HUES6 (cell line): ENCODE measurements at regions not wholly inside any gene's neighbourhood (a gene's known extent, or its start where the extent isn't known, plus 50 kb on each side); places are given as distances from the start of the nearest gene placed in this dataset.

Experiments used
- H3K27ac ChIP-seq: 2 replicates; pipeline ENCODE4 v1.7.0; 2013; ENCODE audit warnings: low read depth, mild to moderate bottlenecking, low read length, inconsistent platforms
- H3K27me3 ChIP-seq: 2 replicates; pipeline ENCODE4 v1.6.1; 2013; ENCODE audit warnings: low read length; ENCODE audit not compliant: control insufficient read depth, insufficient read depth
- H3K36me3 ChIP-seq: 2 replicates; pipeline ENCODE4 v1.6.1; 2013; ENCODE audit warnings: low read length; ENCODE audit not compliant: control insufficient read depth, insufficient read depth
- H3K4me1 ChIP-seq: 2 replicates; pipeline ENCODE4 v1.6.1; 2013; ENCODE audit warnings: low read length; ENCODE audit not compliant: control insufficient read depth, insufficient read depth
- H3K4me3 ChIP-seq: 2 replicates; pipeline ENCODE4 v1.5.1; 2013; ENCODE audit warnings: low read depth, low read length
- H3K9ac ChIP-seq: one replicate; pipeline ENCODE4 v1.6.1; 2013; ENCODE audit warnings: mild to moderate bottlenecking, low read length
- H3K9me3 ChIP-seq: 2 replicates; pipeline ENCODE4 v1.6.1; 2013; ENCODE audit warnings: low read depth, low read length; ENCODE audit not compliant: control insufficient read depth, insufficient read depth

DNA sequence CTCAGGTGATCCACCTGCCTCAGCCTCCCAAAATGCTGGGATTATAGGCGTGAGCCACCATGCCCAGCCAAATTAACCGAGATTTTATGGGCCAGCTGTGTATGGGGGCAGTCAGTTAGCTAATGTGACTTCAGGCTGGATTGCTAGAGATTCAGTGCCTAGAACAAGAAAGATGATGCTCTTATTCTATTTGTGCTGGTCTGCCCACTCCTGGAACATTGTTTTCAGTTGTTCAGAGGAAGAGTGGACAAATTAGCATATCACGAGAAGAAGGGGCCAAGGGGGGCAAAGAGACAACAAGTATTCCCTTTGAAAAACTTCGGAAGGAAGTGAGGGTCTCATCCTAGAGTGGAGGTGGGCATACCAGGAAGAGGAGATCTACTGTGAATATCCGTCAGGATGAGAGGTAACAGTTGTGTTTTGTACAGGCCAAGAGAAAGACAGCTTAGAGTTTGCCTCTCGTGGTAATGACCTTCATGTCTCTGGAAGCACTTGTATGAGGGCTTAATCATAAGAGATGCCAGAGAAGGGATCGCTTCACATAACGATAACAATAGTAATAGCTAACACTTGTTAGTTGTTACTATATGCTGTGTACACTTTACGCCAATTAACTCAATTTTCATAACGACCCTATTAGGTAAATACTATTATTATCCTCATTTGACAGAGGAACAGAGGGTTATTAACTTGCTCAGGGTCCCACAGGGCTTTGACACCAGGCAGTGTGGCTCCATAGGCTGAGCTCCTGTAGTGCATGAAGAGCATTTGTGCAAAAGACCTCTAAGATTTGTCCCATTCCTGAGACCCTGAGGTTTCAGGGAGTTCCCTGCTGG, 138.3 kb downstream of the DDX1 start:
- Histone ChIP-seq H3K36me3 (no peaks in the 10 kb centered on the region), H3K4me1 (peaks cover 20% of the 10 kb centered on the region; the same call in 1 of the 2 replicates), H3K9ac (no peak overlapping the region), H3K27me3 (peaks cover 15% of the 10 kb centered on the region; the same call in 1 of the 2 replicates), H3K9me3 (no peaks in the 10 kb centered on the region), H3K4me3 (no peak overlapping the region), H3K27ac (no peak overlapping the region)

DNA sequence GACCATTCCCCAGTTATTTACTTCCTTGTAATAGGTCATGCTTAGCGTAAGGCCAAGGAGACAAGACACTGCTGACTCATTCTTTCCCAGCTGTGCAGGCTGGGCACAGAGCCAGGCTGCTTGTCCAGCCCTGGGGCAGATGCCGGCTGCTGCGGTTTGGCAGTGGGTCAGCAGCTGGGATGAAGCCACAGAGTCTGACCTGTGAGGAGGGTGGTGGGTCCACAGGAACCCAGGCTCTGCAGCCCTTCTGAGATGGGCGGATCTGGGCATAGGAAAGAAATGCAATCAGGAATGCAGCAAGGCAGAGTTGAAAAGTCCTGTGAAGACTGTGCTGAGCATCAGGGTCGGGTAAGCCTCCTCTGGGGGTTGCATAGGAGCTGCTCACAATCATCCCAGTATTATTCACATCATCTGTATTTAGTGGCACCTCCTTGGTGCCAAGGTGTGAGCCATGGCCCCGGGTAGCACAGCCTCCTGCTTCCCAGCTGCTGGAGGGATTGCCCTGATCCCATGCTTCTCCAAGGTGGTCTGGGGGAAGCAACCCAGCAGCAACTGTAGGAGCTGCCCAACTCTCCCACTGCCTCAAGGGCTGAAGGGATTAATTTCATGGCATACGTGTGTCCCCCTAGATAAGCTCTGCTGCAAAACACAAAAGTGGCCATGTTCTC, 139.0 kb downstream of the DDX1 start:
- H3K36me3 ChIP-seq = no peaks in the 10 kb centered on the region
- H3K27ac ChIP-seq = no peak overlapping the region
- peaks cover 15% of the 10 kb centered on the region; the same call in 1 of the 2 replicates for H3K27me3 ChIP-seq
- H3K9me3 ChIP-seq = no peaks in the 10 kb centered on the region
- no peak overlapping the region for H3K9ac ChIP-seq
- H3K4me1 ChIP-seq = peaks cover 27% of the 10 kb centered on the region; the same call in 1 of the 2 replicates
- no peak overlapping the region for H3K4me3 ChIP-seq

DNA sequence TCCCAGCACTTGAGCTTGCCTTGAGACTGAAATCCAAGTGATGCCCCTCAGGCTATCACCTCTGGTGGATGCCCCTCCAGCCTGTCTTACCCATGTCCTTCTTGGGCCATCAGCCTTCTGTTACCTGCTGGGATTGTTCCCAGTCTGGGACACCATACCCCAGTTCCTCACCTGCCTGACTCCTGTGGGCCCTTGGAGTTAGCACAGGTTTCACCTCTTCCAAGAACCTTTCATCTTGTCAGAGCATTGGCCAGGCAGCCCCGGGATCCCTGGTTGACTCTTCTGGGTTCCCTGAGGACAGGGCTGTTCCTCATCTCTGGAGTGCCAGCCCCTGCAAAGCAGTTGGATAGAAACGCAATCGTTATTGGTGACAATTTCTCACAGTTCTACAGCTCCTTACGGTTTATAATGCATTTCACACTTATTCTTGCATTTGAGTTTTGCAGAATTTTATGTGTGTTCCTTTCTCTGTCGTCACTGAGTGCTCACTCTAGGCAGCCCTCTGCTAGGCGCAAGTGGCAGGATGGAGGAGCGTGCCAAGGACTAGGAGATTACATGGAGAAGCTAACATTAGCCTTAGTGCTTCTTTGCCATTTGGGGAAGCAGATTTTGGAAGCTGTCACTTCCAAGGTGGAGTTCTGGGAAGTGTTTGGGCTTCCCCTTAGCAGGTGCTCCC, 139.7 kb downstream of the DDX1 start:
- peaks cover 30% of the 10 kb centered on the region; the same call in 1 of the 2 replicates for H3K4me1 ChIP-seq
- H3K27me3 ChIP-seq = peaks cover 15% of the 10 kb centered on the region; the same call in 1 of the 2 replicates
- no peak overlapping the region for H3K27ac ChIP-seq
- H3K36me3 ChIP-seq = no peaks in the 10 kb centered on the region
- no peak overlapping the region for H3K4me3 ChIP-seq
- no peaks in the 10 kb centered on the region for H3K9me3 ChIP-seq
- no peak overlapping the region for H3K9ac ChIP-seq

DNA sequence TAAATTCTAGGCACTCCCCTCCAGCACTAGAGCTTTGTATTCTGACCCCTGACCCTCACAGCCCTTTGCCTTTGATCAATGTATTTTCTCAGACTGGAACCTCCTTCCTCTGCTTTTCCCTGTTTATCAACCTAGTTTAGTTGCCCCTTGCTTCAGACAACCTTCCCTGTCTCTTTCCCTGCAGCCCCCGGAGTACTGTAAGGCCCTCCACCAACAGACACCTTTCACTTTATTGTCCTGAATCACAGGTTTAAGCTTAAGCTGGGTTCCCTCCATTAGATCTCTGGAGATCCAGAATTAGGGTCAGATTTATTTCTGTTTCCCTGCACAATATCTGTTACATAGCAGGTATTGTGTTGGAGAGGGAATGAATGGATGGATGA, 140.2 kb downstream of the DDX1 start:
- no peak overlapping the region for H3K27ac ChIP-seq
- peaks cover 33% of the 10 kb centered on the region; the same call in 1 of the 2 replicates for H3K4me1 ChIP-seq
- no peaks in the 10 kb centered on the region for H3K36me3 ChIP-seq
- H3K27me3 ChIP-seq = peaks cover 15% of the 10 kb centered on the region; the same call in 1 of the 2 replicates
- H3K4me3 ChIP-seq = no peak overlapping the region
- H3K9ac ChIP-seq = no peak overlapping the region
- no peaks in the 10 kb centered on the region for H3K9me3 ChIP-seq

DNA sequence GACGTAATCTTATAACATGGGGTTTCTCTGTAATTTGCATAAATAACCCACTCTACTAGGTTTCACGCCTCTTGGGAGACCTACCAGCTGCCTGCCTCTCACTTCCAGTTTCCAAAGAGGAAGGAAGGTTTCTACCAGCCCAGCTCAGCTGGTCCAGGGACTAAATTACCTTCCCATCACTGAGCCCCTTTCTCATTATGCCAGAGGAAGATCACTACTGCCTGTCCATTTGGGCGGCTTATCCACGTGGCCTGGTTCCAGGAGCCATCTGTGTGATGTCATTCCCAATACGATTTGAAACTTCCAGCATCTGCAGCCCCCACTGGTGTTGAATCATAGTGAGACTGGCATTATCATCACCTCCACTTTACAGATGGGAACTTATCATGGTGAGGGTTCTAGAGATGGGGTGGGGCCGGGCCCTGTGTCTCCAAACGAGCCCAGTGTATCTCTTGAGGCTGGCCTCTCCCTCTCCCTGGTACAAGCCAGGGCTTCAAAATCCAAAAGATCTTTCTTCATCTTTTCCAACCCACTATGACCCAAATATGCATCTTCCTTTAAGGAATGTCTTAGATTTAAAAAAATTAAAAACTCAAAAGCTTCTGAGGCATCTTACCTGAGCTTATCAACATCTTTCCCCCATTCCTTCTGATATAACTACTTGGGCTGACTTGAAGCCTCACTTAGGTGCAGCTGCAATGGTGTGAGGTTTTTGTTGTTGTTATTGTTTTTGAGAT, 140.8 kb downstream of the DDX1 start:
- Histone ChIP-seq H3K36me3 (no peaks in the 10 kb centered on the region), H3K27me3 (peaks cover 15% of the 10 kb centered on the region; the same call in 1 of the 2 replicates), H3K9ac (no peak overlapping the region), H3K27ac (no peak overlapping the region), H3K9me3 (no peaks in the 10 kb centered on the region), H3K4me1 (peaks cover 34% of the 10 kb centered on the region; the same call in 1 of the 2 replicates), H3K4me3 (no peak overlapping the region)

DNA sequence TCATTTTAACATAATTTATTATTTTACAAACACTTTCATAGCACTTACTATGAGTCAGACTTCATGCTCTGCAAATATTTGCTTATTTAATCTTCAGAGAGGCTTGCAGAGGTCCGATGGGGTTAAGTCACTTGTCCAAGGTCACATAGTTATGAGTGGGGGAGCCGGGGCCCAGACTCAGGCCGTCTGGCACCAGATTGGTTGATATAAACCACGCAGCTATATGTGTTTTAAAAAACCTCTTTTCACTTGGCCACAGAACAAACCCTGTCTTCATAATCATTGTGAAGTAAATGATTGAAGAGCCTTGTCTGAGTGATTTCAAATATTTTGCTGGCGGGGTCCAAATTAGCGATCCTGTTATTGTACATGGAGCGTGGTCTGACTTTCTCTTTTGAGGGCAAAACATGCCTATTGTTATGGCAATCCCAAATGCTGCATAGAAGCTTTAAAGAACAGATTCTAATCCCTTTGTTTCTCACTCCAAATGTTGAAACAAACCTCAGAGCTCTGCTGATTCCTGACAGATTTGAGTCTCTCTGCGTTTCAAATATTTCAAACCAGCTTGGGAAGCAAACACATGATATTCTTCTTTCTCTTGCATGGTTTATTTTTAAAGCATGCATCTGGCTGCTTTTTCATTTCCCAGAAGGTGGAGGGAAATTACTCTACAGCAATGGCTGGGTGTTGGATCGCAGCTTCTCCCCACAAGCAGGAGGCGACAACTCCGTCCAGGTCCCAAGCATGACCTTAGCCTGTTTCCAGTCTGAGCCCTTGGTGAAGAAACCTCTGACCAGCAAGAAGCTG, 142.4 kb downstream of the DDX1 start:
- Histone ChIP-seq H3K36me3 (no peaks in the 10 kb centered on the region), H3K9me3 (no peaks in the 10 kb centered on the region), H3K4me1 (peaks cover 34% of the 10 kb centered on the region; the same call in 1 of the 2 replicates), H3K4me3 (no peak overlapping the region), H3K27me3 (peaks cover 15% of the 10 kb centered on the region; the same call in 1 of the 2 replicates), H3K9ac (no peak overlapping the region), H3K27ac (no peak overlapping the region)

DNA sequence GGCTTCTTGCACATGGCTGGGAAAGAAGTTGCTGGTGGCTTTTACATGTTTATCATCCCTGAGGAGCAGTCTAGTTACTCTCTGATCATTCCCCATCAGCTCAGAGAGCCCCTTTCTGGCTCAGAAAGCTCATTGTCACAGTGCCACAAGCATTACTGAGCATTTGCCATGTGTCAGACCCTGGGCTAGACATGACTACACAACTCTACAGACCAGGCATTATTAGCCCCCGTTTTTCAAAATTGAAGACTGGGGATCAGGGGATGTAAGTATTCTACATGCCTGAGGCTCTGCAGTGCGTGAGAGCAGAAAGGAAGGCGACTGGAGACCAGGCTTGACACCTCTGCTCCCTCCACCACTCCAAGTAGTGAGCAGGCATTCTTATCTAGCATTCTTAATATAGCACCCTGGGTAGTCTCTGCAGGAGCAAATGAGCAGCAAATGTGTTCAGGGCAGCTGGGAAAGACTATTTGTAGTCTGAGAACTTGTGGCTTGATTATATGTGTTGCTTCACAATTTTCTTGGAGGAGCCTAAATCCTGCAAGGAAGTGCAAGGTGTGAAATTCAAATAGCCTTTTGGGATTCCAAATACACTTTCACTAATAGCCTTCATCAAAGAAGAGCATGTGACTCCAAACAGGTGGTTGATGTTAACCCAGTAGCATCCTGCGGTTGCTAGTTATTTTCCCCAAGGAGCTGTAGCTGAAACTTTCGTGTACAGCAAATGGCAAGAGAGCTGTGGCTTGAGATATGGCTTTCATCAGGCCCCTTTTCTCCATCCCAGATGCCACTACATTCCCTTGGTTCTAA, 143.2 kb downstream of the DDX1 start:
- no peak overlapping the region for H3K27ac ChIP-seq
- H3K9me3 ChIP-seq = no peaks in the 10 kb centered on the region
- peaks cover 15% of the 10 kb centered on the region; the same call in 1 of the 2 replicates for H3K27me3 ChIP-seq
- no peak overlapping the region for H3K9ac ChIP-seq
- no peaks in the 10 kb centered on the region for H3K36me3 ChIP-seq
- H3K4me3 ChIP-seq = no peak overlapping the region
- H3K4me1 ChIP-seq = peaks cover 34% of the 10 kb centered on the region; the same call in 1 of the 2 replicates

GRCh38 chr2:15735484-15736326, 144.0 kb downstream of the DDX1 start:
- Histone ChIP-seq H3K9ac (no peak overlapping the region), H3K4me1 (peaks cover 27% of the 10 kb centered on the region; the same call in 1 of the 2 replicates), H3K9me3 (no peaks in the 10 kb centered on the region), H3K4me3 (no peak overlapping the region), H3K27me3 (peaks cover 15% of the 10 kb centered on the region; the same call in 1 of the 2 replicates), H3K36me3 (no peaks in the 10 kb centered on the region), H3K27ac (no peak overlapping the region)
